ENCODE measurements at regions not wholly inside any gene's neighbourhood (a gene's known extent, or its start where the extent isn't known, plus 50 kb on each side); places are given as distances from the start of the nearest gene placed in this dataset.

- TF ChIP-seq CTCF (IDR thresholded peaks at IDR 0.05; ENCODE audit: low read depth, low read length): no peak
- no peak overlapping the region for H3K4me3 ChIP-seq (replicated peaks in 1 of 2; ENCODE audit: low read depth in 2 of 2, low read length in 2 of 2)
- no peak for DNase-seq (ENCODE audit: low read depth in 2 of 2)
Measured at GRCh38 chr18:24976502-24976901, 375.5 kb downstream of the ZNF521 start.

GRCh38 chr18:24979235-24979634 is 372.7 kb downstream of the ZNF521 start:
- no peak for DNase-seq (ENCODE audit: low read depth in 2 of 2)
- no peak for TF ChIP-seq CTCF (IDR thresholded peaks at IDR 0.05; ENCODE audit: low read depth, low read length)

GRCh38 chr18:24982831-24983230 is 369.1 kb downstream of the ZNF521 start:
- TF ChIP-seq CTCF (IDR thresholded peaks at IDR 0.05; ENCODE audit: low read depth, low read length): no peak
- DNase-seq (ENCODE audit: low read depth in 2 of 2): no peak
- H3K4me3 ChIP-seq (replicated peaks in 1 of 2; ENCODE audit: low read depth in 2 of 2, low read length in 2 of 2): no peak overlapping the region

More at GRCh38 chr18:24979235-24979634, 372.7 kb downstream of the ZNF521 start:
- H3K4me3 ChIP-seq (replicated peaks in 1 of 2; ENCODE audit: low read depth in 2 of 2, low read length in 2 of 2): no peak overlapping the region

- no peak for TF ChIP-seq CTCF (IDR thresholded peaks at IDR 0.05; ENCODE audit: low read depth, low read length)
- DNase-seq (ENCODE audit: low read depth in 2 of 2): no peak
- no peak overlapping the region for H3K4me3 ChIP-seq (replicated peaks in 1 of 2; ENCODE audit: low read depth in 2 of 2, low read length in 2 of 2)
Measured at GRCh38 chr18:24983566-24984139, 368.3 kb downstream of the ZNF521 start.

- no peak for DNase-seq (ENCODE audit: low read depth in 2 of 2)
- no peak overlapping the region for H3K4me3 ChIP-seq (replicated peaks in 1 of 2; ENCODE audit: low read depth in 2 of 2, low read length in 2 of 2)
- TF ChIP-seq CTCF (IDR thresholded peaks at IDR 0.05; ENCODE audit: low read depth, low read length): no peak
Measured at GRCh38 chr18:24985586-24985985, 366.4 kb downstream of the ZNF521 start.

GRCh38 chr18:24986666-24987302 is 365.2 kb downstream of the ZNF521 start:
- TF ChIP-seq CTCF (IDR thresholded peaks at IDR 0.05; ENCODE audit: low read depth, low read length): no peak

More at GRCh38 chr18:24986666-24987302, 365.2 kb downstream of the ZNF521 start:
- DNase-seq (ENCODE audit: low read depth in 2 of 2): no peak
- no peak overlapping the region for H3K4me3 ChIP-seq (replicated peaks in 1 of 2; ENCODE audit: low read depth in 2 of 2, low read length in 2 of 2)

Data from cardiac fibroblast (primary cell).